ENCODE measurements at regions not wholly inside any gene's neighbourhood (a gene's known extent, or its start where the extent isn't known, plus 50 kb on each side); places are given as distances from the start of the nearest gene placed in this dataset.

DNA sequence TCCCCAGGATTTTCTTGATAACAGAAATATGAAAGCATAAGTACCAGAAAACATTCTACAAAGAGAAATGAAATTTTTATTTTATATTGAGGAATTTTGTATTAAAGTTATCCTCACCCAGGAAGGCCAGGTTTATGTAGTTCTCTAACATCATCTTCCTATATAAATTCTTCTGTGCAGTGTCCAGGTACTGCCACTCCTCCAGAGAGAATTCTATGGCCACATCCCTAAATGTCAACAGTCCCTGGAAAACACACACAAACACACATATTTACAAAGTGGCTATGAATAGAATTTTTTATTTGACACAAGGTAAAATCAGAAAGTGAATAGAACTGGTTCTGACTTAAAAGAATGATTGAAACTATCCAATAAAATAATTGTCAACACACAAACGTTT lies 110.5 kb upstream of the ZNF91 start:
- TF ChIP-seq, protein P1, sequence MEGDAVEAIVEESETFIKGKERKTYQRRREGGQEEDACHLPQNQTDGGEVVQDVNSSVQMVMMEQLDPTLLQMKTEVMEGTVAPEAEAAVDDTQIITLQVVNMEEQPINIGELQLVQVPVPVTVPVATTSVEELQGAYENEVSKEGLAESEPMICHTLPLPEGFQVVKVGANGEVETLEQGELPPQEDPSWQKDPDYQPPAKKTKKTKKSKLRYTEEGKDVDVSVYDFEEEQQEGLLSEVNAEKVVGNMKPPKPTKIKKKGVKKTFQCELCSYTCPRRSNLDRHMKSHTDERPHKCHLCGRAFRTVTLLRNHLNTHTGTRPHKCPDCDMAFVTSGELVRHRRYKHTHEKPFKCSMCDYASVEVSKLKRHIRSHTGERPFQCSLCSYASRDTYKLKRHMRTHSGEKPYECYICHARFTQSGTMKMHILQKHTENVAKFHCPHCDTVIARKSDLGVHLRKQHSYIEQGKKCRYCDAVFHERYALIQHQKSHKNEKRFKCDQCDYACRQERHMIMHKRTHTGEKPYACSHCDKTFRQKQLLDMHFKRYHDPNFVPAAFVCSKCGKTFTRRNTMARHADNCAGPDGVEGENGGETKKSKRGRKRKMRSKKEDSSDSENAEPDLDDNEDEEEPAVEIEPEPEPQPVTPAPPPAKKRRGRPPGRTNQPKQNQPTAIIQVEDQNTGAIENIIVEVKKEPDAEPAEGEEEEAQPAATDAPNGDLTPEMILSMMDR (conservative IDR thresholded peaks at IDR 0.05; ENCODE audit: low read length), result no peak
- no peak for TF ChIP-seq EZH2phosphoT487 (IDR thresholded peaks at IDR 0.05; ENCODE audit: borderline replicate concordance, low read depth, low read length)
